ENCODE measurements at regions not wholly inside any gene's neighbourhood (a gene's known extent, or its start where the extent isn't known, plus 50 kb on each side); places are given as distances from the start of the nearest gene placed in this dataset.

DNA sequence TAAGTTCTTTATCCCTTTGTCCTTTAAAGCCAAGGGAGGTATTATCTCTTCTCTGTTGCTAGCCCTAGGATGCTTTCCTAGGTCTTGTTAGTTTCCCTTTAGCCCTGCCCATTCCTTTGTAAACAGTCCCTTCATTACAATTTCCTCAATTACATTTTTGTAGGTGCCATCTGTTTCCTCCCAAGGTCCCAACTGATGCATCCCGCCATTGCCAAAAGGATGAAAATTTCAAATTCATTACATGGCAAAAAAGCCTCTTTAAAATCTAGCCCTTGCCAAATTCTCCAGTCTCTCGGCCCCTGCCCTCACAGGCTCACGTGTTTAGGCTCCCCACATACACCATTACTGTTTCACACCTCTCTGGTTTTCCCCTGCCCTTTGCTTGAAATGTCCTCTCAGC is 151.9 kb upstream of the C1orf87 start:
- TF ChIP-seq CTCF (IDR thresholded peaks at IDR 0.05) (no peak), POLR2A (IDR thresholded peaks at IDR 0.05) (no peak)
